ENCODE measurements at regions not wholly inside any gene's neighbourhood (a gene's known extent, or its start where the extent isn't known, plus 50 kb on each side); places are given as distances from the start of the nearest gene placed in this dataset.

DNA sequence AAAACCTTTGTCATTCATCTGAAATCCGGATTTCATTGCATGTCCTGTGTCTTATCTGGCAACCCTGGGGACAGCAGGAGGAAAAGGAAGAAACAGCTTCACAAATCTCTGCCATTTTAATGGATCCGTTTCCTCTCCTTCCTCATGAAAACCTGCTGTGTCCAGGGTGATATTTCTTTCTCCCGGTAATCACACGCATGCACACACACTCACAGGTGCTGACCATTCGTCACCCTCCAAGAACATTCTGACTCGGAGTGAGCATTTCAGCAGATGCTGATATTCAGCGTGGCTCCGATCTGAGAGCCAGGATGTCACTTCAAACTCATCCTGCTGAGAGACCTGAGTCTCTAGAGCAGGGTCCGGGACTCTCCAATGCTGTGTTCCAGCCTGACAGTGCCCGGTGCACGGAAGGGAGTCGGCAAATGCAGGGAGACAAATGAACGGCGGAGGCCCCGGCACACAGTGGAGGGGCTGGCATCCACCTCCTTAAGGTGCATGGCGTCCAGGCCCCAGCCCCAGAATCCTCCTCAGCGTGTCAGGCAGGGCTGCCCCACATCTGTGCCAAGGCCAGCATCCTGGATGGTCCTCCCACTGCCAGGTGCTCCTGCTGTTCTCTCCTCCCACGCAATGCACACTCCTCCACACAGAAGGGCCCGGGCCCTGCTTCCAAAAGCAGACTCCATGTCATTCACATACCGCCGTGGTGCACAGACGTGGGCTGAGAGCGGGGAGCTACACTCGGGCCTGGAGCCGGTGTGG, 70.7 kb downstream of the RBFOX3 start:
- ChIA-PET POLR2A (no interaction called here), CTCF (ENCODE audit: low intra/inter-chr PET ratio, low total read pairs) (no interaction called here)
- ATAC-seq: no peak
- no peaks in the 10 kb centered on the region for H3K4me1 ChIP-seq (ENCODE audit: insufficient read depth, low read length)
- DNase-seq (ENCODE audit: low spot score): no peak
- TF ChIP-seq, protein P1, sequence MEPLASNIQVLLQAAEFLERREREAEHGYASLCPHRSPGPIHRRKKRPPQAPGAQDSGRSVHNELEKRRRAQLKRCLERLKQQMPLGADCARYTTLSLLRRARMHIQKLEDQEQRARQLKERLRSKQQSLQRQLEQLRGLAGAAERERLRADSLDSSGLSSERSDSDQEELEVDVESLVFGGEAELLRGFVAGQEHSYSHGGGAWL (CRISPR knock-in tag; IDR thresholded peaks at IDR 0.05): no peak
- TF ChIP-seq RFX3 (CRISPR knock-in tag; IDR thresholded peaks at IDR 0.05) (no peak), ATF7 (IDR thresholded peaks at IDR 0.05) (no peak), ATF7 (CRISPR knock-in tag; IDR thresholded peaks at IDR 0.05) (no peak), ZNF282 (IDR thresholded peaks at IDR 0.05; ENCODE audit: partially characterized antibody) (no peak)
- TF ChIP-seq, protein P2, sequence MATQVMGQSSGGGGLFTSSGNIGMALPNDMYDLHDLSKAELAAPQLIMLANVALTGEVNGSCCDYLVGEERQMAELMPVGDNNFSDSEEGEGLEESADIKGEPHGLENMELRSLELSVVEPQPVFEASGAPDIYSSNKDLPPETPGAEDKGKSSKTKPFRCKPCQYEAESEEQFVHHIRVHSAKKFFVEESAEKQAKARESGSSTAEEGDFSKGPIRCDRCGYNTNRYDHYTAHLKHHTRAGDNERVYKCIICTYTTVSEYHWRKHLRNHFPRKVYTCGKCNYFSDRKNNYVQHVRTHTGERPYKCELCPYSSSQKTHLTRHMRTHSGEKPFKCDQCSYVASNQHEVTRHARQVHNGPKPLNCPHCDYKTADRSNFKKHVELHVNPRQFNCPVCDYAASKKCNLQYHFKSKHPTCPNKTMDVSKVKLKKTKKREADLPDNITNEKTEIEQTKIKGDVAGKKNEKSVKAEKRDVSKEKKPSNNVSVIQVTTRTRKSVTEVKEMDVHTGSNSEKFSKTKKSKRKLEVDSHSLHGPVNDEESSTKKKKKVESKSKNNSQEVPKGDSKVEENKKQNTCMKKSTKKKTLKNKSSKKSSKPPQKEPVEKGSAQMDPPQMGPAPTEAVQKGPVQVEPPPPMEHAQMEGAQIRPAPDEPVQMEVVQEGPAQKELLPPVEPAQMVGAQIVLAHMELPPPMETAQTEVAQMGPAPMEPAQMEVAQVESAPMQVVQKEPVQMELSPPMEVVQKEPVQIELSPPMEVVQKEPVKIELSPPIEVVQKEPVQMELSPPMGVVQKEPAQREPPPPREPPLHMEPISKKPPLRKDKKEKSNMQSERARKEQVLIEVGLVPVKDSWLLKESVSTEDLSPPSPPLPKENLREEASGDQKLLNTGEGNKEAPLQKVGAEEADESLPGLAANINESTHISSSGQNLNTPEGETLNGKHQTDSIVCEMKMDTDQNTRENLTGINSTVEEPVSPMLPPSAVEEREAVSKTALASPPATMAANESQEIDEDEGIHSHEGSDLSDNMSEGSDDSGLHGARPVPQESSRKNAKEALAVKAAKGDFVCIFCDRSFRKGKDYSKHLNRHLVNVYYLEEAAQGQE (IDR thresholded peaks at IDR 0.05; ENCODE audit: borderline replicate concordance in 1 of 2, low read depth in 1 of 2, low read length in 2 of 2): no peak
- TF ChIP-seq, protein P3, sequence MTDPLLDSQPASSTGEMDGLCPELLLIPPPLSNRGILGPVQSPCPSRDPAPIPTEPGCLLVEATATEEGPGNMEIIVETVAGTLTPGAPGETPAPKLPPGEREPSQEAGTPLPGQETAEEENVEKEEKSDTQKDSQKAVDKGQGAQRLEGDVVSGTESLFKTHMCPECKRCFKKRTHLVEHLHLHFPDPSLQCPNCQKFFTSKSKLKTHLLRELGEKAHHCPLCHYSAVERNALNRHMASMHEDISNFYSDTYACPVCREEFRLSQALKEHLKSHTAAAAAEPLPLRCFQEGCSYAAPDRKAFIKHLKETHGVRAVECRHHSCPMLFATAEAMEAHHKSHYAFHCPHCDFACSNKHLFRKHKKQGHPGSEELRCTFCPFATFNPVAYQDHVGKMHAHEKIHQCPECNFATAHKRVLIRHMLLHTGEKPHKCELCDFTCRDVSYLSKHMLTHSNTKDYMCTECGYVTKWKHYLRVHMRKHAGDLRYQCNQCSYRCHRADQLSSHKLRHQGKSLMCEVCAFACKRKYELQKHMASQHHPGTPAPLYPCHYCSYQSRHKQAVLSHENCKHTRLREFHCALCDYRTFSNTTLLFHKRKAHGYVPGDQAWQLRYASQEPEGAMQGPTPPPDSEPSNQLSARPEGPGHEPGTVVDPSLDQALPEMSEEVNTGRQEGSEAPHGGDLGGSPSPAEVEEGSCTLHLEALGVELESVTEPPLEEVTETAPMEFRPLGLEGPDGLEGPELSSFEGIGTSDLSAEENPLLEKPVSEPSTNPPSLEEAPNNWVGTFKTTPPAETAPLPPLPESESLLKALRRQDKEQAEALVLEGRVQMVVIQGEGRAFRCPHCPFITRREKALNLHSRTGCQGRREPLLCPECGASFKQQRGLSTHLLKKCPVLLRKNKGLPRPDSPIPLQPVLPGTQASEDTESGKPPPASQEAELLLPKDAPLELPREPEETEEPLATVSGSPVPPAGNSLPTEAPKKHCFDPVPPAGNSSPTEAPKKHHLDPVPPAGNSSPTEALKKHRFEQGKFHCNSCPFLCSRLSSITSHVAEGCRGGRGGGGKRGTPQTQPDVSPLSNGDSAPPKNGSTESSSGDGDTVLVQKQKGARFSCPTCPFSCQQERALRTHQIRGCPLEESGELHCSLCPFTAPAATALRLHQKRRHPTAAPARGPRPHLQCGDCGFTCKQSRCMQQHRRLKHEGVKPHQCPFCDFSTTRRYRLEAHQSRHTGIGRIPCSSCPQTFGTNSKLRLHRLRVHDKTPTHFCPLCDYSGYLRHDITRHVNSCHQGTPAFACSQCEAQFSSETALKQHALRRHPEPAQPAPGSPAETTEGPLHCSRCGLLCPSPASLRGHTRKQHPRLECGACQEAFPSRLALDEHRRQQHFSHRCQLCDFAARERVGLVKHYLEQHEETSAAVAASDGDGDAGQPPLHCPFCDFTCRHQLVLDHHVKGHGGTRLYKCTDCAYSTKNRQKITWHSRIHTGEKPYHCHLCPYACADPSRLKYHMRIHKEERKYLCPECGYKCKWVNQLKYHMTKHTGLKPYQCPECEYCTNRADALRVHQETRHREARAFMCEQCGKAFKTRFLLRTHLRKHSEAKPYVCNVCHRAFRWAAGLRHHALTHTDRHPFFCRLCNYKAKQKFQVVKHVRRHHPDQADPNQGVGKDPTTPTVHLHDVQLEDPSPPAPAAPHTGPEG (CRISPR knock-in tag; IDR thresholded peaks at IDR 0.05): no peak
- peaks cover 30 to 90% of the 10 kb centered on the region in 2 experiments for H3K27me3 ChIP-seq (ENCODE audit: control insufficient read depth in 1 of 2, insufficient read depth in 2 of 2, low read length in 2 of 2)
- no peak overlapping the region for H3K4me3 ChIP-seq (replicated peaks in 1 of 3; ENCODE audit: insufficient read depth in 1 of 3, low read depth in 2 of 3, low read length in 3 of 3)
- FAIRE-seq: no peak
- no peaks in the 10 kb centered on the region for H3K36me3 ChIP-seq (replicated peaks in 1 of 2; ENCODE audit: control insufficient read depth in 1 of 2, insufficient read depth in 2 of 2, low read length in 2 of 2)
- no peak overlapping the region for H3K27ac ChIP-seq (ENCODE audit: extremely low read length, insufficient read depth, low read length)
- no peaks in the 10 kb centered on the region for H3K9me3 ChIP-seq (ENCODE audit: low read length)
- H3K4me2 ChIP-seq (ENCODE audit: low read depth, low read length): no peak overlapping the region
- 27% methylated on average over 18 of the region's 25 CpGs for WGBS (ENCODE audit: low lambda C conversion rate)
- no peaks in the 10 kb centered on the region for H3K79me2 ChIP-seq (ENCODE audit: insufficient read depth, low read length)
- H2AFZ ChIP-seq (ENCODE audit: low read length): no peak overlapping the region
- no TSS peak for BruUV-seq (replicated peaks)
- no peaks in the 10 kb centered on the region; the same call in 1 of the 2 replicates for H4K20me1 ChIP-seq (ENCODE audit: insufficient read depth, low read length)
- intact Hi-C loops (cut with micrococcal nuclease; ENCODE audit: unreplicated experiment): no loop called here
- H3K9ac ChIP-seq (ENCODE audit: insufficient read depth, low read depth, low read length): no peak overlapping the region
- in situ Hi-C loops (cut with HindIII; ENCODE audit: extremely low pct_ligation_motif_present, low pct_unique_long_range_greater_than_20kb): no loop called here

All from HepG2 (cell line).